IPS-18a (cell line): ENCODE measurements at regions not wholly inside any gene's neighbourhood (a gene's known extent, or its start where the extent isn't known, plus 50 kb on each side); places are given as distances from the start of the nearest gene placed in this dataset.
"Not testable (repeated sequence)": the region's sequence is repeated elsewhere in the genome, so short reads cannot be mapped to it uniquely, and the experiment has no call there.

Experiments used
- H3K27ac ChIP-seq: one replicate; pipeline ENCODE4 v1.5.1; 2013; ENCODE audit warnings: low read length
- H3K27me3 ChIP-seq: one replicate; pipeline ENCODE4 v1.6.1; 2013; ENCODE audit warnings: mild to moderate bottlenecking, low read length; ENCODE audit not compliant: control insufficient read depth, insufficient read depth
- H3K36me3 ChIP-seq: one replicate; pipeline ENCODE4 v1.6.1; 2013; ENCODE audit warnings: low read depth, low read length; ENCODE audit not compliant: control insufficient read depth
- H3K4me1 ChIP-seq: one replicate; pipeline ENCODE4 v1.6.1; 2013; ENCODE audit warnings: low read depth, low read length; ENCODE audit not compliant: control insufficient read depth
- H3K4me3 ChIP-seq: one replicate; pipeline ENCODE4 v1.5.1; 2013; ENCODE audit warnings: low read length
- H3K9ac ChIP-seq: one replicate; pipeline ENCODE4 v1.6.1; 2013; ENCODE audit warnings: mild to moderate bottlenecking, low read length, moderate library complexity
- H3K9me3 ChIP-seq: one replicate; pipeline ENCODE4 v1.6.1; 2013; ENCODE audit warnings: low read depth, low read length; ENCODE audit not compliant: control insufficient read depth

- Histone ChIP-seq H3K27ac (no peak overlapping the region), H3K36me3 (no peaks in the 10 kb centered on the region), H3K9ac (no peak overlapping the region), H3K4me1 (no peaks in the 10 kb centered on the region), H3K27me3 (no peaks in the 10 kb centered on the region), H3K4me3 (no peak overlapping the region), H3K9me3 (peaks cover 9% of the 10 kb centered on the region)
Measured at GRCh38 chr15:95059346-95059905, 828.1 kb downstream of the MCTP2 start.

DNA sequence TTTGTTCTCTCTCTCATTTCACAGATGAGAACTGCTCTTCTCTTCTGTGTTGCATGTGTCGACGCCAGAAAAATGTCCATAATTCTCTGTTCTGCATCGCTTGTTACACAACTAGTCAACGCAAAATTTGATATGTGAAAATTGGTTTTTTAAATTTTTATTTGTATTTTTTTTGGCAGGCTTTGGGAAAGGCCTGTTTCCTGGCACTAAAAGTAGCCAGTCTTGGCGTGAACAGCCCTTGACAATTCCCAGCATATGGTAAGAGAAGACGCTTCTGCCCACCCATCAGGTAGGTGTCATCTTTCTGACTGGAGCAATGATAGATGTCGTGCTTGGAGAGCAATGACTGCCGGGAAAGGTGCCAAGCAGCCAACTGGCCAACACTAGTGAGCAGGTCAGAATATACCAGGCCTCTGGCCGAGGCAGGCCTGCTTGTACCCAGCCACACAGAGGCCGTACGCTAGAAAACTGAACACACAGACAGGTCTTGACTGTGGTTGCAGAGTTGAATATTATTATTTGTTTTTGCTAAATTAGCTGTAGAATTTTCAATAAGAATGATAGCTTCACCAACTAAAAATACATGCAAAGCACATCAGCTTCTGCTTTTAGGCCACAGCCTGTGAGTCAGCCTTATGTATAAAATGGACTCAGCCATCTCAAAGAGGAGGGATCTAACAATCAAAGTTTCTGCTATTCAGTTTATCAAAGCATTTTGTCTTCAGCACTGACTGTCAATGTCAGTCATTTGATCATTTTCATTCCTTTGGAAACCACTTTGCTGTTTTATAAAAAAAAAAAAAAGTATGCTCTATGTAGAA lies 837.5 kb downstream of the MCTP2 start:
- H3K36me3 ChIP-seq, result no peaks in the 10 kb centered on the region
- H3K9ac ChIP-seq, result no peak overlapping the region
- no peak overlapping the region for H3K4me3 ChIP-seq
- no peak overlapping the region for H3K27ac ChIP-seq
- no peaks in the 10 kb centered on the region for H3K4me1 ChIP-seq
- H3K27me3 ChIP-seq, result no peaks in the 10 kb centered on the region
- H3K9me3 ChIP-seq, result peaks cover 10% of the 10 kb centered on the region

GRCh38 chr15:95075792-95076677 lies 844.7 kb downstream of the MCTP2 start:
- Histone ChIP-seq H3K4me1 (no peaks in the 10 kb centered on the region), H3K36me3 (no peaks in the 10 kb centered on the region), H3K9me3 (no peaks in the 10 kb centered on the region), H3K9ac (no peak overlapping the region), H3K4me3 (no peak overlapping the region), H3K27ac (no peak overlapping the region), H3K27me3 (no peaks in the 10 kb centered on the region)

DNA sequence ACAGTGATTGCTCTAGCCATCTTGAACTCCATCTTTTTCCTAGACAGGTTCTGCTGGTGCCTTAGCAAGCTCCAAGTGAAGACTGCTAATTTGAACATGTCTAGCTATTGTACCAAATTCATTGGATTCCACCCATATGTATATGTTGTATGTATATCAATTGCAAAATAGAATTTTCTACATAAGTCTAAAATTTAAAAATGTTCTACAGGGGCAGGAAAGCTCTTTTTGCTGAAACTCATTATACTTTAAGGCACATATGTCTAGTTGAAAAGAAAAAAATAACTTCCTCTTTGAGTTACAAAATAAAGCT lies 845.3 kb downstream of the MCTP2 start:
- no peaks in the 10 kb centered on the region for H3K36me3 ChIP-seq
- no peaks in the 10 kb centered on the region for H3K4me1 ChIP-seq
- no peaks in the 10 kb centered on the region for H3K27me3 ChIP-seq
- no peak overlapping the region for H3K4me3 ChIP-seq
- no peaks in the 10 kb centered on the region for H3K9me3 ChIP-seq
- H3K9ac ChIP-seq, result no peak overlapping the region
- H3K27ac ChIP-seq, result no peak overlapping the region

GRCh38 chr15:95078003-95078402 lies 846.6 kb downstream of the MCTP2 start:
- no peaks in the 10 kb centered on the region for H3K9me3 ChIP-seq
- no peak overlapping the region for H3K27ac ChIP-seq
- H3K36me3 ChIP-seq, result no peaks in the 10 kb centered on the region
- no peaks in the 10 kb centered on the region for H3K27me3 ChIP-seq
- no peaks in the 10 kb centered on the region for H3K4me1 ChIP-seq
- H3K9ac ChIP-seq, result no peak overlapping the region
- no peak overlapping the region for H3K4me3 ChIP-seq

DNA sequence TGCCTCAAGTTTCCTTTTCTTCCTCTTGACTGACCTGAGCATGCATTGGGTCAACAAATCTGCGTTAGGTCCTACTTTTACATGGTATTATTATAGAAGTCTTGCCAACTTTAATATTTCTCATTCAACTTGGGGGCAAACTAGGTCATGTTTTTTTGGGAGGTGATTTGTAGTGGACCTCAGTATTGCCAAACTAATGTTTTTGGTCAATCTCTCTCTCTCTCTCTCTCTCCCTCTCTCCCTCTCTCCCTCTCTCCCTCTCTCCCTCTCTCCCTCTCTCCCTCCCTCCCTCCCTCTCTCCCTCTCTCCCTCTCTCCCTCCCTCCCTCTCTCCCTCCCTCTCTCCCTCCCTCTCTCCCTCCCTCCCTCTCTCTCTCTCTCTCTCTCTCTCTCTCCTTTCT lies 848.9 kb downstream of the MCTP2 start:
- not testable (repeated sequence) for H3K4me3 ChIP-seq, H3K36me3 ChIP-seq, H3K4me1 ChIP-seq, H3K9me3 ChIP-seq, H3K27me3 ChIP-seq, H3K9ac ChIP-seq, H3K27ac ChIP-seq

GRCh38 chr15:95085056-95085455 lies 853.7 kb downstream of the MCTP2 start:
- H3K27ac ChIP-seq, result no peak overlapping the region
- no peaks in the 10 kb centered on the region for H3K27me3 ChIP-seq
- no peaks in the 10 kb centered on the region for H3K9me3 ChIP-seq
- no peaks in the 10 kb centered on the region for H3K36me3 ChIP-seq
- H3K4me1 ChIP-seq, result no peaks in the 10 kb centered on the region
- no peak overlapping the region for H3K9ac ChIP-seq
- no peak overlapping the region for H3K4me3 ChIP-seq

GRCh38 chr15:95086531-95087252 lies 855.3 kb downstream of the MCTP2 start:
- Histone ChIP-seq H3K4me3 (no peak overlapping the region), H3K9me3 (no peaks in the 10 kb centered on the region), H3K9ac (no peak overlapping the region), H3K36me3 (no peaks in the 10 kb centered on the region), H3K4me1 (peaks cover 5% of the 10 kb centered on the region), H3K27me3 (no peaks in the 10 kb centered on the region), H3K27ac (no peak overlapping the region)

DNA sequence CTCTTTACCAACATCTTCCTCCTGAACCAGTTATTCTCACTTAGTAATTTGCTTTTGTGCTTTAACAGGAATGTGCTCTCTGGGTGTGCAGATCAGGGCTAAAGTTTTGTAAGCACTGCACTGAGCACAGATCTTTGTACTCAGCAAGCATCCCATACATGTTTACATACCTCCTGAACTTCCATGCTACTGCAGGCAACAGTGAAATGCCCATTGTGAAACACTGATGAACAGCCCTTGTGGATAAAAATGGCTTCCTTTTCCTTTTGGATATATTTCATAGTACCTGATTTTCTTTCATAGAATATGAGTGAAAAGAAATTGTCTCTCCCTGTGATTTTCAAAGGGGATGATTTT lies 855.9 kb downstream of the MCTP2 start:
- H3K4me1 ChIP-seq, result peaks cover 5% of the 10 kb centered on the region
- H3K27ac ChIP-seq, result no peak overlapping the region
- H3K27me3 ChIP-seq, result no peaks in the 10 kb centered on the region
- no peak overlapping the region for H3K4me3 ChIP-seq
- no peak overlapping the region for H3K9ac ChIP-seq
- no peaks in the 10 kb centered on the region for H3K36me3 ChIP-seq
- H3K9me3 ChIP-seq, result no peaks in the 10 kb centered on the region

DNA sequence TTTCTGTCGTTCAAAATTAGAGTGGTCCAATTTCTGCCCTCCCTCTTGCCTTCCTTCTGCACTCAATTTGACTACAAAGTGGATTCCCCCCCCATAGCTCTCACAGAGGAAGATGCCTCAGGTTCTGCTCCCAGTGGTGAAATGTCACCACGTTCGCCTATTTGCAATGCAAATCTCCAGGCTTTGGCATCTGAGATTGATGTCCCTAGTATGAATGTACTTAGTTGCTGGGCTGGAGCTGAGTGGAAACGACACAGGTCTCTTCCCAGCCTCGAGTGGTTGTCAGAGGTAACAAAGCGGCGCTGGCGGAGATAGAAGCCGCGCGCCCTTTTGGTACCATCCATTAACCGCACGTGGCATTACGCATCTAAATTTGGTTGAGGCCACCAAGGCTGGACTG lies 860.1 kb downstream of the MCTP2 start:
- Histone ChIP-seq H3K27ac (no peak overlapping the region), H3K27me3 (no peaks in the 10 kb centered on the region), H3K4me3 (no peak overlapping the region), H3K9me3 (no peaks in the 10 kb centered on the region), H3K36me3 (no peaks in the 10 kb centered on the region), H3K4me1 (peaks cover 5% of the 10 kb centered on the region), H3K9ac (no peak overlapping the region)

DNA sequence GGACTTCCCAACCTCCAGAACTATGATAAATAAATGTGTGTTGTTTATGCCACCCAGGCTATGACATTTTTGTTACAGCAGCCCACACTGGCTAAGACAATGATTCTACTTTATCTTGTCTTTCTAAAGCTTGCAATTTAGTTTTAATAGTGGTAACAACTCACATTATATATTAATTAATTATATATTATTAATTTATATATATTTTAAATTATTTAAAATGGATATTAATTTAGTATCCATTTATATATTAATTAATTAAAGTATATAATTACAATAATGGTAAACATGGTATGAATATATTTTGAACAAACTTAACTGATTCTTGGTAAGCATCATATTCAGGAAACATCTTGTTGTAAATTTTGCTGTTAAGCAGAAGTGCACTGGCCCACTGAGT lies 863.9 kb downstream of the MCTP2 start:
- Histone ChIP-seq H3K36me3 (no peaks in the 10 kb centered on the region), H3K4me3 (no peak overlapping the region), H3K9ac (no peak overlapping the region), H3K4me1 (peaks cover 5% of the 10 kb centered on the region), H3K27me3 (no peaks in the 10 kb centered on the region), H3K9me3 (no peaks in the 10 kb centered on the region), H3K27ac (no peak overlapping the region)
